ENCODE measurements at regions not wholly inside any gene's neighbourhood (a gene's known extent, or its start where the extent isn't known, plus 50 kb on each side); places are given as distances from the start of the nearest gene placed in this dataset.

GRCh38 chr12:38501991-38502390 is 185.4 kb downstream of the ALG10B start:
- Histone ChIP-seq H3K79me2 (ENCODE audit: control insufficient read depth, insufficient read depth, low read length) (no peaks in the 10 kb centered on the region), H3K4me3 (no peak overlapping the region), H3K4me2 (ENCODE audit: insufficient read depth, low read length) (no peak overlapping the region), H3K27me3 (ENCODE audit: control insufficient read depth in 2 of 2, insufficient read depth in 2 of 2, low read length in 2 of 2) (no peaks in the 10 kb centered on the region), H3K36me3 (ENCODE audit: control insufficient read depth, insufficient read depth, low read length) (no peaks in the 10 kb centered on the region), H3K9ac (ENCODE audit: insufficient read depth in 1 of 2, low read depth in 2 of 2, low read length in 2 of 2) (no peak overlapping the region), H3K4me1 (replicated peaks in 1 of 2; ENCODE audit: control insufficient read depth in 2 of 2, insufficient read depth in 2 of 2, low read length in 2 of 2) (no peaks in the 10 kb centered on the region), H4K20me1 (replicated peaks; ENCODE audit: control insufficient read depth, insufficient read depth, low read length) (no peaks in the 10 kb centered on the region), H2AFZ (ENCODE audit: low read depth, low read length) (no peak overlapping the region), H3K9me1 (ENCODE audit: control insufficient read depth, insufficient read depth, low read length) (no peaks in the 10 kb centered on the region), H3K27ac (ENCODE audit: extremely low read depth, low read depth, low read length) (no peak overlapping the region), H3K9me3 (replicated peaks; ENCODE audit: control insufficient read depth, insufficient read depth, low read depth, low read length) (no peaks in the 10 kb centered on the region)
- in situ Hi-C loops (cut with MboI), result no loop called here
- POLR2A ChIA-PET, result no interaction called here
- CTCF ChIA-PET (ENCODE audit: low intra/inter-chr PET ratio), result no interaction called here
- intact Hi-C loops (cut with micrococcal nuclease), result no loop called here
- no peak for ATAC-seq
- BruUV-seq (replicated peaks), result no TSS peak
- no peak for FAIRE-seq
- no peak for DNase-seq (ENCODE audit: extremely low read depth in 1 of 4, low spot score in 3 of 4)
- TF ChIP-seq NR2C2 (CRISPR knock-in tag; IDR thresholded peaks at IDR 0.05), result no peak
- no peak for TF ChIP-seq NR2C2 (tag; IDR thresholded peaks at IDR 0.05)
- TF ChIP-seq IRF9 (tag; IDR thresholded peaks at IDR 0.05), result no peak
- no peak for TF ChIP-seq MAX (CRISPR knock-in tag; IDR thresholded peaks at IDR 0.05)
- no peak for TF ChIP-seq BRCA1 (IDR thresholded peaks at IDR 0.05)
- TF ChIP-seq BRCA1 (CRISPR knock-in tag; IDR thresholded peaks at IDR 0.05), result no peak
- no peak for TF ChIP-seq HMG20A (CRISPR knock-in tag; conservative IDR thresholded peaks at IDR 0.05)
- TF ChIP-seq ERF (CRISPR knock-in tag; IDR thresholded peaks at IDR 0.05), result no peak
- TF ChIP-seq KHSRP (IDR thresholded peaks at IDR 0.05), result no peak
- TF ChIP-seq SNAPC5 (CRISPR knock-in tag; IDR thresholded peaks at IDR 0.05), result no peak
- TF ChIP-seq RBM14 (IDR thresholded peaks at IDR 0.05; ENCODE audit: borderline replicate concordance, insufficient read depth, low read depth, low read length), result no peak
- no peak for TF ChIP-seq SFPQ (IDR thresholded peaks at IDR 0.05; ENCODE audit: low read depth, low read length)
- TF ChIP-seq HMG20B (CRISPR knock-in tag; IDR thresholded peaks at IDR 0.05), result no peak
- TF ChIP-seq ZZZ3 (IDR thresholded peaks at IDR 0.05), result no peak
- no peak for TF ChIP-seq FOXP4 (CRISPR knock-in tag; IDR thresholded peaks at IDR 0.05; ENCODE audit: borderline replicate concordance)
- no peak for TF ChIP-seq ZNF277 (CRISPR knock-in tag; IDR thresholded peaks at IDR 0.05; ENCODE audit: borderline replicate concordance)
- TF ChIP-seq ZNF699 (CRISPR knock-in tag; IDR thresholded peaks at IDR 0.05; ENCODE audit: insufficient replicate concordance), result no peak
- no peak for TF ChIP-seq ZNF586 (CRISPR knock-in tag; conservative IDR thresholded peaks at IDR 0.05)
- no peak for TF ChIP-seq TSC22D4 (tag; IDR thresholded peaks at IDR 0.05)
